RWPE2 (cell line): ENCODE measurements at regions not wholly inside any gene's neighbourhood (a gene's known extent, or its start where the extent isn't known, plus 50 kb on each side); places are given as distances from the start of the nearest gene placed in this dataset.

Experiments used
- ATAC-seq: fragments of 200-7000 bp; cut with Tn5 transposase; 3 replicates; pipeline ENCODE4 v1.9.1; 2021; ENCODE audit warnings: low read depth
- DNase-seq: peaks from one replicate; pipeline ENCODE4 v3.0.0-alpha.2; 2020; ENCODE audit warnings: low spot score
- H3K27ac ChIP-seq: fragments of 450-650 bp; 2 replicates; pipeline ENCODE4 v1.5.1; 2017; ENCODE audit warnings: mild to moderate bottlenecking; ENCODE audit not compliant: poor library complexity, severe bottlenecking
- H3K27me3 ChIP-seq: fragments of 250-450 bp; sonication (Bioruptor Pico); 2 replicates; pipeline ENCODE4 v1.5.1; 2021; ENCODE audit warnings: mild to moderate bottlenecking, moderate library complexity; ENCODE audit not compliant: insufficient read depth, poor library complexity, severe bottlenecking
- H3K36me3 ChIP-seq: fragments of 250-450 bp; sonication (Bioruptor Pico); 2 replicates; pipeline ENCODE4 v1.5.1; 2020; ENCODE audit warnings: low read depth, mild to moderate bottlenecking, moderate library complexity
- H3K4me1 ChIP-seq: fragments of 250-450 bp; sonication (Bioruptor Pico); 2 replicates; pipeline ENCODE4 v1.5.1; 2021; ENCODE audit warnings: mild to moderate bottlenecking, moderate library complexity; ENCODE audit not compliant: insufficient read depth, poor library complexity, severe bottlenecking
- H3K4me3 ChIP-seq: fragments of 250-450 bp; sonication (Bioruptor Pico); 2 replicates; pipeline ENCODE4 v1.5.1; 2021; ENCODE audit warnings: mild to moderate bottlenecking, moderate library complexity; ENCODE audit not compliant: severe bottlenecking
- H3K9me3 ChIP-seq: fragments of 250-450 bp; sonication (Bioruptor Pico); 2 replicates; pipeline ENCODE4 v1.5.1; 2021; ENCODE audit warnings: mild to moderate bottlenecking, moderate library complexity; ENCODE audit not compliant: severe bottlenecking
- TF ChIP-seq, protein P1 (sequence below): fragments of 450-650 bp; IDR thresholded peaks from one replicate; pipeline ENCODE4 v1.5.1; 2017; ENCODE audit warnings: mild to moderate bottlenecking, moderate library complexity; ENCODE audit not compliant: poor library complexity, severe bottlenecking

GRCh38 chr3:159817126-159817525 lies 171.5 kb upstream of the IL12A start:
- TF ChIP-seq, protein P1, sequence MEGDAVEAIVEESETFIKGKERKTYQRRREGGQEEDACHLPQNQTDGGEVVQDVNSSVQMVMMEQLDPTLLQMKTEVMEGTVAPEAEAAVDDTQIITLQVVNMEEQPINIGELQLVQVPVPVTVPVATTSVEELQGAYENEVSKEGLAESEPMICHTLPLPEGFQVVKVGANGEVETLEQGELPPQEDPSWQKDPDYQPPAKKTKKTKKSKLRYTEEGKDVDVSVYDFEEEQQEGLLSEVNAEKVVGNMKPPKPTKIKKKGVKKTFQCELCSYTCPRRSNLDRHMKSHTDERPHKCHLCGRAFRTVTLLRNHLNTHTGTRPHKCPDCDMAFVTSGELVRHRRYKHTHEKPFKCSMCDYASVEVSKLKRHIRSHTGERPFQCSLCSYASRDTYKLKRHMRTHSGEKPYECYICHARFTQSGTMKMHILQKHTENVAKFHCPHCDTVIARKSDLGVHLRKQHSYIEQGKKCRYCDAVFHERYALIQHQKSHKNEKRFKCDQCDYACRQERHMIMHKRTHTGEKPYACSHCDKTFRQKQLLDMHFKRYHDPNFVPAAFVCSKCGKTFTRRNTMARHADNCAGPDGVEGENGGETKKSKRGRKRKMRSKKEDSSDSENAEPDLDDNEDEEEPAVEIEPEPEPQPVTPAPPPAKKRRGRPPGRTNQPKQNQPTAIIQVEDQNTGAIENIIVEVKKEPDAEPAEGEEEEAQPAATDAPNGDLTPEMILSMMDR, result no peak

DNA sequence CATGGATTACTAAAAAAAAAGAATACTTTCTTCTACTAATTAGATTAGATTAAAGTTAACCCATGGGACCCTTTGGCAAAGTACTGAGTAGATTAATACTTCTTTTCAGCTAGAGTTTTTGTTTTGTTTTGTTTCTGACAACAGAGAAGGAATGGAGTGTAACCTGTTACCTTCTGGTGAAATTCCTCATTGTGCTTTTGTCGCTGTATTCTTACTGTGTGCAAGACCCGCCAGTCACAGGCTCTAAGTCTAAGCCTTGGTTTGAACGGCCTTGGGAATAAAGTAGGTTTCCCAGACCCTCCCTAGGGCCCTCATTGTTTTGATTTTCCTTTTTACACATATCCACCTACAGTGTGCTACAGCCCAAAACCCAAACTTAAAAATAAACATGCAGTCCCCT lies 171.1 kb upstream of the IL12A start:
- ATAC-seq (no peak), DNase-seq (no peak)
- H3K36me3 ChIP-seq, result 0 out of 2 replicates have a peak, but pooled peaks cover under 1% of the 10 kb centered on the region
- H3K4me1 ChIP-seq, result peaks cover 36% of the 10 kb centered on the region
- no peak overlapping the region for H3K27ac ChIP-seq
- TF ChIP-seq, protein P1, result no peak
- H3K27me3 ChIP-seq, result no peaks in the 10 kb centered on the region
- no peak overlapping the region for H3K4me3 ChIP-seq
- no peaks in the 10 kb centered on the region for H3K9me3 ChIP-seq

More at GRCh38 chr3:159817126-159817525, 171.5 kb upstream of the IL12A start:
- H3K27ac ChIP-seq, result no peak overlapping the region
- H3K27me3 ChIP-seq, result no peaks in the 10 kb centered on the region
- no peak for DNase-seq
- H3K4me3 ChIP-seq, result no peak overlapping the region
- 0 out of 2 replicates have a peak, but pooled peaks cover 4% of the 10 kb centered on the region for H3K36me3 ChIP-seq
- peaks cover 36% of the 10 kb centered on the region for H3K4me1 ChIP-seq
- no peak for ATAC-seq
- no peaks in the 10 kb centered on the region for H3K9me3 ChIP-seq

- ATAC-seq (no peak), DNase-seq (no peak)
- TF ChIP-seq, protein P1, result no peak
- H3K4me1 ChIP-seq, result peaks cover 40% of the 10 kb centered on the region
- H3K9me3 ChIP-seq, result no peaks in the 10 kb centered on the region
- no peak overlapping the region for H3K27ac ChIP-seq
- H3K27me3 ChIP-seq, result no peaks in the 10 kb centered on the region
- H3K36me3 ChIP-seq, result no peaks in the 10 kb centered on the region
- no peak overlapping the region for H3K4me3 ChIP-seq
These were observed 170.2 kb upstream of the IL12A start for GRCh38 chr3:159818399-159818798.

DNA sequence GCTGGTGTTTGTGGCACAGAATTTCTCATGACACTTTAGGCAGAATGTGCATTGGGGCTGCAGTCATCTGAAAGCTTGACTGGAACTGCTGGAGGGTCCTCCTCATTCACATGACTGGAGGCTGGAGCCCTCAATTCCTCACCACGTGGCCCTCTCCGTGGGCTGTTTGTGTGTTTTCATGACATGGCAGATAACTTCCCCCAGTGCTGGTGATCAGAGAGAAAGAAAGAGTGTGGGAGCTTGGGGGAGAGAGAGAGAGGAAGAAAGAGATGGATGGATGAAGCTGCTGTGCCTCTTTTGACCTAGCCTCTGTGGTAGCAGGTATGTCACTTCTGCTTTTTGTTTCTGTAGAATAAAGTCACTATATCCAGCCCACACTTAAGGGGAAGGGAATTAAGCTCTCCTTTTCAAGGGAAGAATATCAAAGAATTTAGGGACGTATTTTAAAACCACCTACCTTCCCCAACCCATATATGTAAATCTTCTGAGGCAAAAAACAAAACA lies 169.6 kb upstream of the IL12A start:
- TF ChIP-seq, protein P1, result no peak
- H3K36me3 ChIP-seq, result no peaks in the 10 kb centered on the region
- peaks cover 40% of the 10 kb centered on the region for H3K4me1 ChIP-seq
- DNase-seq, result no peak
- no peaks in the 10 kb centered on the region for H3K27me3 ChIP-seq
- H3K4me3 ChIP-seq, result no peak overlapping the region
- H3K27ac ChIP-seq, result no peak overlapping the region
- ATAC-seq, result no peak
- H3K9me3 ChIP-seq, result no peaks in the 10 kb centered on the region

DNA sequence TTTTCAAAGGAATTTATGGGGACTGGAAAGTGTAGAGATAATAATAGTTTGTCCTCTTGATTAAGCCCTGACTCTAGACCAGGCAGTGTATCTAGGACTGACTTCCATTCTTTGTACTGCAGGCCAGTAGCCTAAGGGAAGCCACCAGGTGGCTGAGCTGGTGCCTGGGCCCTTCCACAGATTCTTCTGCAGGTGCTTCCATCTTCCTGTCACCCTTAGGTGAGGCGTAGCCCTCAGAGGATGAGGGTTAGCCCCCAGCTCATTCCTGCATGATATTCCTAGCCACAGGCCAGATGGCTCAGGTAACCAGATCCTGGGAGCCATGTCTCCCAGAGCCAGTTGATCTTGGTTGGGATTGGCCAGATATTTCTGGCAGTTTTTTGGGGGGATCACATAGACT lies 169.0 kb upstream of the IL12A start:
- Histone ChIP-seq H3K4me1 (peaks cover 38% of the 10 kb centered on the region), H3K4me3 (no peak overlapping the region), H3K27ac (no peak overlapping the region), H3K9me3 (no peaks in the 10 kb centered on the region), H3K36me3 (no peaks in the 10 kb centered on the region), H3K27me3 (no peaks in the 10 kb centered on the region)
- ATAC-seq (no peak), DNase-seq (no peak)
- TF ChIP-seq, protein P1, result no peak
